ENCODE measurements at regions not wholly inside any gene's neighbourhood (a gene's known extent, or its start where the extent isn't known, plus 50 kb on each side); places are given as distances from the start of the nearest gene placed in this dataset.
A peak's percentile ranks its signal among the peaks of the same experiment; 100 is the strongest.
"Not testable (repeated sequence)": the region's sequence is repeated elsewhere in the genome, so short reads cannot be mapped to it uniquely, and the experiment has no call there.

GRCh38 chr1:81519987-81520386 lies 280.7 kb upstream of the ADGRL2 start:
- DNase-seq: no peak

- DNase-seq: no peak
These were observed 282.7 kb upstream of the ADGRL2 start for GRCh38 chr1:81517987-81518386.

DNA sequence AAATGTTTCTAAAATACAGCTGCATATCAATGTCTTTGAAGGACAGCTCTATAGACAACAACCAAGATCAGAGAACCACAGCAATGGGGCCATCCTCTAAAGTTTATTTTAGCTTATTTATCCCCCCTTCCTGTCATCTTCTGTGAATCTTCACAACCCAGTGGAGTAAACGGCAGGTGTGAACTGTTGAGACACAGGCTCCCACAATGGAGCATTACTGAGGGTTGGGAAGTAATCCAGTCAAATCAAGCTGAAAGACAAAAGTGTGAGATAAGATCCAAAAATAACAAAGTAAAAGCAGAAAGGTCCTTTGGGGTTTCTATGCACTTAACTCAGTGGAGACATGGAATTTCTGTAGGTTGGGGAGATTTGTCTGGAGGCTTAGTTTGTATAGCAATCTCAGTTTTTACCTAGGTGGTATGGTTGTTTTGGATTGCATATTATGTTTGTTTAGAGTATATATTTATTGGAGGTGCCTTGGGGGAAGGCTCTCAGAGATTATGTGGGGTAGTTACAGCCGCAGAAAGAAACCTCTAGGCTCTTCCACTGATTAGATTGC lies 286.9 kb upstream of the ADGRL2 start:
- no peak for DNase-seq

DNA sequence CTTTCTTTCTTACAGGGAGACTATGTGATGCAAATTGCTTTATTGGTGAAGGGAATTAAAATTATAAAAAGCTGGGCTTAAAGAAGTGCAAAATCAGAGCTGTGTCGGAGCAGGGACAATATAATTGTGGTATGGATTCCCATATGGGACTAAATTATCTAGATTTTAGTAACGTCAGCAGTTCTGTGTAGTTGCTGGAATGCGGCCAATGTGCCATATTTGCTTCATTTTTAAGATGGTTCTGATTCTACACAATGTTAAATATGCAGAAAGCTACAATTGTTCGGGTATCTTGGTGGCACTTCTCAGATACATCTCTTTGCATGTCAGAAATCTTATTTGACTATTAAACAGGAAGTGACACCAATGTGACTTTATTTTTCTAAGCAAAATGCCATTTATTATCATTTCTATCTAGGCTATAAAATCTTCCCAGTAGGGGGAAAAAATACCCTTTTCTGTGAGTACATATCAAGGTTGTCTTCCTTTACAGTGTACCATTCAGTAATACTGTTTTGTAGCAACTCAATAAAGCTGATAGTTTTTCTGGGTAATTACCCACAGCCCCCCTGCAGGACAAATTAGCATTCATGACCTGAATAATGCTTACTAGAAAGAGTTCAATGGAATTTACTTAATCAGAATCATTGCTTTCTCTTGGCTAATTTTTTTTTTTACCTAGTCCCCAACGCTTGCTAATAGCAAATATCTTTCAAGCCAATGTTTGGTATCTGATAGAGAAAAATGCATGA lies 288.3 kb upstream of the ADGRL2 start:
- no peak for DNase-seq

DNA sequence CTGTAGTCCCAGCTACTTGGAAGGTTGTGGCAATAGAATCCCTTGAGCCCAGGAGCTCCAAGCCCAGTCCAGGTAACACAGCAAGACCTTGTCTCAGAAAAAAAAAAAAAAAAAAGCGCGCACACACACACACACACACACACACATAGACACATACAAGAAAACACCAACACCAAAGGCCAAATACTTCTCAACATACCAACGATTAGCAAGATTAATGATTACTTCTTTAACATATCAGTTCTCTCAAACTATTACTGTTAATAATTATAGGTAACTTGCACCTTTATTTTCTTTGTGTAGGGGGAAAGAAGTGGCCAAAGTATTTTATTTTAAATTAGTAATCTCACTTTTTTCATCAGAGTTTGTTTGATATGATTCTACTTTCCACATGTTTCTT lies 289.5 kb upstream of the ADGRL2 start:
- DNase-seq: no peak

- no peak for DNase-seq
These were observed 290.0 kb upstream of the ADGRL2 start for GRCh38 chr1:81510701-81511100.

- peak; percentile 29 for DNase-seq
These were observed 291.1 kb upstream of the ADGRL2 start for GRCh38 chr1:81509594-81509993.

- no peak for DNase-seq
These were observed 294.0 kb upstream of the ADGRL2 start for GRCh38 chr1:81506699-81507098.

- no peak for DNase-seq
These were observed 294.9 kb upstream of the ADGRL2 start for GRCh38 chr1:81505831-81506230.

DNA sequence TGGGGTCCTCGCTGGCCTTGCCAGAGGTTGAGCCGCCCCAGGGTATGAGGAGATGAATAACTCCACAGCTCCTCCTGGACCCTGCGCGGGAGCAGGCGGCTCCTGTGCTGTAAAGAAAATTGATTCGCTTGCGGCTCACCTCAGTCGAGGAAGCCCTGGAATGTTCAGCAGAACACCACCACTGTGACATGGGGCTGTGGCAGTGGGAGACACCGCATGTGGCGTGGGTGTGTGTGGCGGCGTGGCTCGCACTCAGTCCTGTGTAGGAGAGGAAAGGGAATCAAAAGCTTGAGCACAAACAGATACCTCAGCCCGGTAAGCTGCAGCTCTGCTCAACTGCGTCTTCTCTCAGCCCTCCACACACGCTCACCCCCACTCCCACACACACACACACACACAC lies 295.9 kb upstream of the ADGRL2 start:
- not testable (repeated sequence) for DNase-seq

DNA sequence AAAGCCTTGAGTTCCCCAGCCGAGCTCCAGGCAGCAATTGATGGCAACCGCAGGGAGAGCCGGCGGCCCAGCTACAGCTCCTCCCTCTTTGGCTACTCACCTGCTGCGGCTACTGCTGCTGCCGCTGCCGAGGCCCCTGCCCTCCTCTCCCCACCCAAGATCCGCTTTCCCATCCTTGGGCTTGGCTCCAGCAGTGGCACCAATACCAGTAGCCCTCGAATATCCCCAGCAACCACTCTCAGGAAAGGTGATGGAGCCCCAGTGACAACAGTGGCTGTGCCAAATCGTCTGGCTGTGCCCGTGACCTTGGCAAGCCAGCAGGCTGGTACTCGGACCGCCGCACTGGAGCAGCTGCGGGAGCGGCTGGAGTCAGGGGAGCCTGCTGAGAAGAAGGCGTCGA lies 298.0 kb upstream of the ADGRL2 start:
- DNase-seq: not testable (repeated sequence)

GRCh38 chr1:81501485-81501884 lies 299.2 kb upstream of the ADGRL2 start:
- not testable (repeated sequence) for DNase-seq

DNA sequence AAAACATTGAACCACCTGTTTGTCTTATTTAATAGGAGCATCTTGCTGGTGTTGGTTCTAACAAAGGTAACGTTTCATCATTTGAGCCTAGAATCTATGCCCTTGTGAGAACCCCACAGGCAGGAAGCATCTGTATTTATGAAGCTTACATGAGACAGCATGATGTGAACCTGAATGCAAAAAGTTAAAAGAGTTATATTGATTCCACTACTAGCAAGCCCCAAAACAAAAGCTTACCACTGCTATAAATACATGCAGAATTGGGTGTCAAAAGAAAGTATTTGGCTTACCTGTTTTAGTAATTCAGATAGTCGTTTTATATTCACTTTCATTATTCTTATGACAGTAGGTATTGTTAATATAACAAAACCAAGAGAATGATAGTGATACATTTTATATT lies 301.2 kb upstream of the ADGRL2 start:
- no peak for DNase-seq

GRCh38 chr1:81498471-81499462 lies 302.0 kb upstream of the ADGRL2 start:
- no peak for DNase-seq

GRCh38 chr1:81496349-81496748 lies 304.4 kb upstream of the ADGRL2 start:
- DNase-seq: no peak

DNA sequence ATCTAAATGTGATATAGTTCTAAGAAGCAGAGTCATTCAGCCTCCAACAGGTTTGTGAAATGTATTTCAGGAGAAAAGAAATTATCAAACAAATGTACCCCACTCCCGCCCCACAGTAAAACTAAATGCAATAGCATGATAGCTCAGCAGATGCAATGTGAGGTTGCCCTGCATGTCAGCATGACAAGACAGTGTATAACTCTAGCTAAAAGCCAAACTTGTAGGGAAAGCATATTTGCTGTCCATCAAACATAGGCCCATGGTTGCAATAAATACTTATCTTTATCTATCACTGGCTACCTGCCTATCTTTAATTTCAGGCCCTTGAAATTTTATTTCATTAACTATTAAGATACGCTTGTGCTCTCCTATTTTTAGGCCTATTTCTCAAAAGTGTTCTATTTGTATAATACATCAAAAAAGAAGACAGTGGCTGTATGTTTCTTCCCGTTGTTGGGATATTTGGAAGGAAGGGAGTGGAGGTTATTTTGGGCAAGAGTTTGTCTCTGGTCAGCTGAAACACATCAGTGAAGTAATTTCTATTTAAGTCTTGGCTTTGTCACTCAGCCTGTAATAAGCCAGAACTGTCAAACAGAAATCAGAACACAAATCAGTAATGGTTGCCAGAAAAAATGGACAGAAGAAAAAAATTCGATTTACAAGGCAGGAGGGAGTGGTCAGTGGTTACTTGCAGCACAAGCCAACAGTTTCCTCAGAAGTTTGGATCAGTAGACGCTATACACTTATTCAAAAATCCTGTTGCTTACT lies 307.4 kb upstream of the ADGRL2 start:
- no peak for DNase-seq

GRCh38 chr1:81492628-81493027 lies 308.1 kb upstream of the ADGRL2 start:
- no peak for DNase-seq

GRCh38 chr1:81490614-81491013 lies 310.1 kb upstream of the ADGRL2 start:
- no peak for DNase-seq

- no peak for DNase-seq
These were observed 311.3 kb upstream of the ADGRL2 start for GRCh38 chr1:81489372-81489934.

DNA sequence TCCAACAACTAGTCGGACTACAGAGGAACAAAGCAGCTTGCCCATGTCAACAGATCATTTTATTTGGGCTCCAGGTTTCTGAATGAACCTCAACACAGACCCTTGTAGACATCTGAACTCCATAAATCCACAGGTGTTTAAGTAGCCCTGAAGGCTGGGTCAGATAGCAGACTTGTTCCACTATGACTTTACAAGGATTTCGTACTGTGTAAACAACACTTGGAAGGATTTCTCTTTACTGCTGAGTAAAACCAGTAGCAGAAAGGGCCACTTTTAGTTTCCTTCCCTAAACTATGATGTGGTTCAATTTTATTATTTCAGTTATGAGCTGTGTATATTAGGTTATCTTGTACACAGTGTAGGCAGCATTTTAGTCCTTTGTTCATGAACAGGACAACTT lies 316.4 kb upstream of the ADGRL2 start:
- DNase-seq: no peak

GRCh38 chr1:81478219-81478618 lies 322.5 kb upstream of the ADGRL2 start:
- peak; percentile 19 for DNase-seq

GRCh38 chr1:81477710-81478109 lies 323.0 kb upstream of the ADGRL2 start:
- DNase-seq: peak; percentile 29

All from right hindlimb (tissue), 1 donor.